Mucosa of stomach (tissue), 1 donor: ENCODE measurements at regions not wholly inside any gene's neighbourhood (a gene's known extent, or its start where the extent isn't known, plus 50 kb on each side); places are given as distances from the start of the nearest gene placed in this dataset.
"Not testable (repeated sequence)": the region's sequence is repeated elsewhere in the genome, so short reads cannot be mapped to it uniquely, and the experiment has no call there.

Experiments used
- H3K27me3 ChIP-seq: one replicate; pipeline ENCODE4 v1.7.0; 2013; ENCODE audit warnings: mild to moderate bottlenecking, low read length; ENCODE audit not compliant: control insufficient read depth, insufficient read depth
- H3K36me3 ChIP-seq: one replicate; pipeline ENCODE4 v1.7.0; 2013; ENCODE audit warnings: low read length; ENCODE audit not compliant: control insufficient read depth, insufficient read depth
- H3K4me1 ChIP-seq: one replicate; pipeline ENCODE4 v1.7.0; 2013; ENCODE audit warnings: mild to moderate bottlenecking, low read length; ENCODE audit not compliant: control insufficient read depth, insufficient read depth
- H3K4me3 ChIP-seq: one replicate; pipeline ENCODE4 v1.7.0; 2013; ENCODE audit warnings: low read length
- H3K9ac ChIP-seq: one replicate; pipeline ENCODE4 v1.7.0; 2013; ENCODE audit warnings: mild to moderate bottlenecking, low read length, moderate library complexity
- H3K9me3 ChIP-seq: one replicate; pipeline ENCODE4 v1.7.0; 2013; ENCODE audit warnings: mild to moderate bottlenecking, low read length, moderate library complexity; ENCODE audit not compliant: control insufficient read depth
- donor health status: Pancreatic carcinoma.

DNA sequence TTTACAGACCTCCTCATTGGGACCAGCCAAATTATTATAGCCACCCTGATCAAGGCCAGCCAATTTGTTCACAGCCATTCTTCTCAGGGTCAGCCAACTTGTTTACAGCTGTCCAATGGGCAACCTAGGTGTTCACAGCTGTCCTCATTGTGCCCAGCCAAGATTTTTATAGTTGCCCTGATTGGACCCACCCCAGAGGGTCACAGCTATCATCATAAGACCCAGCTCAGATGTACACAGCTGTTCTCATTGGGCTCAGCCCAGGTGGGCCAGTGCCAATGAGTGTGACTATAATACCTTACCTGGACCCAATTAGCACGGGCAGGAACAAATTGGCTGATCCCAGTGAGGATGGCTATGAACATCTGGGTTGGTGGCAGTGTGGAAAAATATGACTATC, 1151.8 kb downstream of the UQCRFS1 start:
- Histone ChIP-seq H3K4me3 (no peak overlapping the region), H3K27me3 (no peaks in the 10 kb centered on the region), H3K36me3 (no peaks in the 10 kb centered on the region), H3K9ac (no peak overlapping the region), H3K4me1 (no peaks in the 10 kb centered on the region), H3K9me3 (no peaks in the 10 kb centered on the region)

- not testable (repeated sequence) for H3K27me3 ChIP-seq, H3K9ac ChIP-seq, H3K9me3 ChIP-seq, H3K36me3 ChIP-seq, H3K4me3 ChIP-seq, H3K4me1 ChIP-seq
These were observed 1155.9 kb downstream of the UQCRFS1 start for GRCh38 chr19:28057026-28057425.

GRCh38 chr19:28051047-28051446, 1161.9 kb downstream of the UQCRFS1 start:
- no peak overlapping the region for H3K9ac ChIP-seq
- H3K9me3 ChIP-seq: peaks cover 5% of the 10 kb centered on the region
- no peaks in the 10 kb centered on the region for H3K4me1 ChIP-seq
- no peaks in the 10 kb centered on the region for H3K36me3 ChIP-seq
- H3K4me3 ChIP-seq: no peak overlapping the region
- H3K27me3 ChIP-seq: no peaks in the 10 kb centered on the region

GRCh38 chr19:28049875-28050274, 1163.1 kb downstream of the UQCRFS1 start:
- Histone ChIP-seq H3K4me1 (no peaks in the 10 kb centered on the region), H3K9me3 (peaks cover 5% of the 10 kb centered on the region), H3K9ac (no peak overlapping the region), H3K27me3 (no peaks in the 10 kb centered on the region), H3K4me3 (no peak overlapping the region), H3K36me3 (no peaks in the 10 kb centered on the region)

DNA sequence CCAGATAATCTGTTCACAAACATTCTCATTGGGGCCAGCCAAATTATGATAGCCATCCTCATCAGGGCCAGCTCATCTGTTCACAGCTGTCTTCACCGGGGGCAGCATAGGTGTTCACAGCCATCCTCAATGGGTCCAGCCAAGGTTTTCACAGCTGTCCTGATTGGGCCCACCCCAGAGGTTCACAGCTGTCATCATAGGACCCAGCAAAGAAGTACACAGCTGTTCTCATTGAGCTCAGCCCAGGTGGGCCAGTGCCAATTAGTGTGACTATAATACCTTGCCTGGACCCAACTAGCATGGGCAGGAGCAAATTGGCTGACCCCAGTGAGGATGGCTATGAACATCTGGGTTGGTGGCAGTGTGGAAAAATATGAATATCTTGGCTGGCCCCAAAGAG, 1166.0 kb downstream of the UQCRFS1 start:
- Histone ChIP-seq H3K36me3 (no peaks in the 10 kb centered on the region), H3K4me1 (no peaks in the 10 kb centered on the region), H3K9me3 (peaks cover 5% of the 10 kb centered on the region), H3K4me3 (no peak overlapping the region), H3K27me3 (no peaks in the 10 kb centered on the region), H3K9ac (no peak overlapping the region)

DNA sequence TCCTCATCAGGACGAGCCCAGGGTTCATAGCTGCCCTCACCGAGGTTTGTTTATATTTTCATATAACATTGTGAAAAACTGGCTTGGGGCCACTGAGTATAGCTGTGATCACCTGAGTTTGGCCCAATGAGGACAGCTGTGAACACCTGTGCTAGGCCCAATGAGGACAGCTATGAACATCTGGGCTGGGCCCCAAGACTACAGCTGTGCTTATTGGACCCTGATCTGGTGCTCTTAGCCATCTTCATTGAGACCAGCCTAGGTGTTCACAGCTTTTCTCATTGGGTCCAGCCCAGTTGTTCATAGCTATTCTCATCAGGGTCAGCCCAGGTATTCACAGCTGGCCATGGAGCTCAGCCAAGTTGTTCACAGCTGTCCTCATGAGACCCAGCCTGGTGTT, 1167.3 kb downstream of the UQCRFS1 start:
- H3K27me3 ChIP-seq: no peaks in the 10 kb centered on the region
- H3K9me3 ChIP-seq: peaks cover 5% of the 10 kb centered on the region
- no peak overlapping the region for H3K9ac ChIP-seq
- no peak overlapping the region for H3K4me3 ChIP-seq
- no peaks in the 10 kb centered on the region for H3K36me3 ChIP-seq
- H3K4me1 ChIP-seq: no peaks in the 10 kb centered on the region

DNA sequence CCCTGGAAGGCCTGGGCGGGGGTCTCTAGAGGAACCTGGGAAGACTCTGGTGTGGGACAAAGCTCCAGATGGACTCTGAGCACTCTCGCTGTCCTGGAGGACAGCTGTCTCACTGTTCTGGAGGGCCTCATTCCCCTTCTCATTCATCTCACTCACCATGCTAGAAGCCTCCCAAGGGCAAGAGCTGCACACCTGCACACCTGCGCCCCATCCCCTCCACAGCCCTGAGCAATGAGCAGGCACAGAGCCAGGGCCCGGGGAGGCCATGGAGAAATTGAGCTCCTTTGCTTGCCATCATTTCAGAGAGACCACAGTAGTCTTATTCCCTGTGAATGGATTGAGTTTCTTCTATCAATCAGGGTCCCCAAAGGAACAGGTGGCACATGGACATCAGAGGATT, 1168.5 kb downstream of the UQCRFS1 start:
- no peak overlapping the region for H3K9ac ChIP-seq
- no peaks in the 10 kb centered on the region for H3K4me1 ChIP-seq
- peaks cover 5% of the 10 kb centered on the region for H3K9me3 ChIP-seq
- H3K4me3 ChIP-seq: no peak overlapping the region
- H3K36me3 ChIP-seq: no peaks in the 10 kb centered on the region
- H3K27me3 ChIP-seq: no peaks in the 10 kb centered on the region

- no peak overlapping the region for H3K4me3 ChIP-seq
- no peaks in the 10 kb centered on the region for H3K4me1 ChIP-seq
- peaks cover 5% of the 10 kb centered on the region for H3K9me3 ChIP-seq
These were observed 1170.4 kb downstream of the UQCRFS1 start for GRCh38 chr19:28042516-28042915.

DNA sequence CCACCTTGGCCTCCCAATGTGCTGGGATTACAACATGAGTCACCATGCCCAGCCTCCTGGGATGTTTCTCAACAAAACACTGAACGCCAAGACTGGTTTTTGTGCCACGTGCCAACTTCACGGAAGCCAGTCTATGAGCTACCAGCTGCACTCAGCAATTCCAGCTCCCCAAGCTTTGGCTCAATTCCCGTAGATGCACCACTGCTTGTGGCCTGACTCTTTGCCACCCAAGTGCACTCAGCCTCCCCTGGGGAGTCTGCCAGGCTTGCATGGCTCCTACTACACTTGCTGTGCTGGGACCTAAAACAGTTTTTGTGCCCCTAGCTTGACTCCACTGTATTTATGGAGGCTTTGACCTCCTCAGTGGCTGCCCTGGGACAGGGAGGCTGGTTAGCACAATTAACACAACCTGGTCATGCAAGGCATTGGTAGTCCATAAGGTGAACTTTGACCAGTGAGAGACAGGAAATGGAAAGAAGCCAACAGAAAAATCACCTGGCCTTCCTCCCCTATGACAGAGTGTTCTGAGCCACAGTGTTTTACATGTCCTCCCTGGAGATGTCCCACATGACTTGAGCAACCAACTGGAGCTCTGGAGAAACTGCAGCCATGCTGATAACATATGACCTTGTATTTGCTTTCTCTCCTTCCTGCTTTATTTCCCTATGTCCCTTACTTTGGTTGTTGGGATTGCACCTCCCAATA, 1173.1 kb downstream of the UQCRFS1 start:
- Histone ChIP-seq H3K36me3 (no peaks in the 10 kb centered on the region), H3K4me3 (no peak overlapping the region), H3K9ac (no peak overlapping the region), H3K9me3 (no peaks in the 10 kb centered on the region), H3K27me3 (no peaks in the 10 kb centered on the region), H3K4me1 (no peaks in the 10 kb centered on the region)

More at GRCh38 chr19:28042516-28042915, 1170.4 kb downstream of the UQCRFS1 start:
- Histone ChIP-seq H3K36me3 (no peaks in the 10 kb centered on the region), H3K27me3 (no peaks in the 10 kb centered on the region), H3K9ac (no peak overlapping the region)

GRCh38 chr19:28037186-28037585, 1175.8 kb downstream of the UQCRFS1 start:
- Histone ChIP-seq H3K4me3 (no peak overlapping the region), H3K9ac (no peak overlapping the region), H3K4me1 (no peaks in the 10 kb centered on the region), H3K9me3 (no peaks in the 10 kb centered on the region), H3K27me3 (no peaks in the 10 kb centered on the region), H3K36me3 (no peaks in the 10 kb centered on the region)

DNA sequence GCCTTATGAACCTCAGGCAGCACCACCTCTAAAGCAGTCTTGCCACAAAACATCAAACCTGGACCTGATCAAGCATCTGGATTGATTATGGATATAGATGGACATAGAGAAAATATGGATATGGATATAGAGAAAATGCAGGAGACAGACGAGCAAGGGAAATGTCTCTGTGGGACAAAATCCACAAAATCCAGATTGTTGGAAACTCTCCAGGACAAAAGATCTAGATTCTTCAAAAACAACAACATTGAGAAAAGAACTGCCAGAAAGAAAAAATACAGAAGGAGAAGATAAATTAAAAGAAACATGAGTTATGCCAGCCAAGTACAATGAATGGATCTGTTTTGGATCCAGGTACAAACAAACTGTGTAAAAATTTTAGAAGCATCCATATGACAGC, 1176.5 kb downstream of the UQCRFS1 start:
- H3K36me3 ChIP-seq: no peaks in the 10 kb centered on the region

DNA sequence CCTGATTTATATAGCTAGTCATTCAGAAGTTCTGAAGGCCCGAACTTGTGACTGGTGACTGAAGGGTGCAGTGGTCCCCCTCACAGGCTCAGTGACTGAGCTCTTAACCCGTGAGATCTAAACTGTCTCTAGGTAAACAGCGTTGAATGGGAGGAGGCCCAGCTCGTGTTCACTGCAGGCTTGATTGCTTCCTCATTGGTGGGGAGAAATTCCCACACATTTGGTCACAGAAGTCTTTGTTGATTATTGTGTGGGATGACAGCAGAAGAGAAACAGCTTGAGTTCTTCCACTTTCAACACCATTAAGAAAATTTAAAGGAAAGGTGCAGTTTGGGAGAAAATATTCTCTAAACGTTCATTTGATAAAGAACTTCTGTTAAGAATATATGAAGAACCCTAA, 1178.0 kb downstream of the UQCRFS1 start:
- Histone ChIP-seq H3K27me3 (no peaks in the 10 kb centered on the region), H3K4me3 (no peak overlapping the region), H3K36me3 (no peaks in the 10 kb centered on the region), H3K9ac (no peak overlapping the region), H3K4me1 (no peaks in the 10 kb centered on the region), H3K9me3 (no peaks in the 10 kb centered on the region)

More for the DNA sequence above, 1176.5 kb downstream of the UQCRFS1 start:
- no peaks in the 10 kb centered on the region for H3K27me3 ChIP-seq
- no peak overlapping the region for H3K9ac ChIP-seq
- no peaks in the 10 kb centered on the region for H3K4me1 ChIP-seq
- no peaks in the 10 kb centered on the region for H3K9me3 ChIP-seq
- H3K4me3 ChIP-seq: no peak overlapping the region
